NB4 (cell line): ENCODE measurements at regions not wholly inside any gene's neighbourhood (a gene's known extent, or its start where the extent isn't known, plus 50 kb on each side); places are given as distances from the start of the nearest gene placed in this dataset.

ENCODE experiments used
- MYC ChIP-seq: IDR thresholded peaks from 2 replicates; pipeline ENCODE4 v1.6.1; 2011; ENCODE audit warnings: low read depth, low read length
- POLR2A ChIP-seq: IDR thresholded peaks from 2 replicates; pipeline ENCODE4 v1.6.1; 2011; ENCODE audit warnings: mild to moderate bottlenecking; ENCODE audit not compliant: insufficient read length; ENCODE audit errors: extremely low read depth
- TF ChIP-seq, protein P1 (sequence below): IDR thresholded peaks from one replicate; pipeline ENCODE4 v1.5.1; 2012; ENCODE audit warnings: low read depth, low read length
- TF ChIP-seq, protein P2 (sequence below): IDR thresholded peaks from 2 replicates; pipeline ENCODE4 v1.6.1; 2011; ENCODE audit warnings: low read depth, low read length

DNA sequence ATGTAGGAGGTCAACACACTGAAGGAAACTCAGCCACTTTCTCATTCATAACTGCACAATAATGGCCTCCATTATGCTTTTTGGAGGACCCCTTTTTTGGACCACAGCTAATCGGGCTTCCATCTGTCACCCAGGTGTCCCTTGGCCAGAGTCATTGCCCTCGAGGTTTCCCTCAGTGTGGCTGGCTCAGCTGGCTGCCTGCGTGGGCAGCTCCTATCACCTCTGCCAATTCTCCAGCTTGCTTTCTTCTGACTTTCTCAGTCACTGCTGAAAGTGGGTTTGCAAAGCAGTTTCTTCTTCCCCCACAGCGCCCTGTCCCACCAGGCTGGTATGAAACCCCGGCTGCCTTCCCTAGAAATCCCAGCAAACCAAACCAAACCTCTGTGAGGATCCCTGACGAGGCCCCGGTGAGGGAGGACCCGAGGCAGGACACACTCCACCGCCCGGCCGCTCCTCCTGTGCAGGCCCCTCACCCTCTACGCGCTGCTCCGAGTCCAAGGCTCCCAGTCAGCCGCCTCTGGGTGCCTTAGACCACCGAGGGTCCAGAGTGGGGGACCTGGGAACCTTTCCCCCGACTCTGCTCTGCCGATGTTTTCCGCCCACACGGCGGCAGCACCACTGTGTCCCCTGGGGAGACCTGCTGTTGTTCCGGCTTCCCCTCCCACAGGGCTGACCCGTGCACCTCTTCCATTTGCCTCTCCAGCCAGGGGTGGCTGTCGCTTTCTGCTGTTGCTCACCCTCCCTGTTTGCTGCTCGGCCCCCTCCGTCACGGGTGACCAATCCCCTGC, 109.5 kb downstream of the TENT4A start:
- TF ChIP-seq, protein P1, sequence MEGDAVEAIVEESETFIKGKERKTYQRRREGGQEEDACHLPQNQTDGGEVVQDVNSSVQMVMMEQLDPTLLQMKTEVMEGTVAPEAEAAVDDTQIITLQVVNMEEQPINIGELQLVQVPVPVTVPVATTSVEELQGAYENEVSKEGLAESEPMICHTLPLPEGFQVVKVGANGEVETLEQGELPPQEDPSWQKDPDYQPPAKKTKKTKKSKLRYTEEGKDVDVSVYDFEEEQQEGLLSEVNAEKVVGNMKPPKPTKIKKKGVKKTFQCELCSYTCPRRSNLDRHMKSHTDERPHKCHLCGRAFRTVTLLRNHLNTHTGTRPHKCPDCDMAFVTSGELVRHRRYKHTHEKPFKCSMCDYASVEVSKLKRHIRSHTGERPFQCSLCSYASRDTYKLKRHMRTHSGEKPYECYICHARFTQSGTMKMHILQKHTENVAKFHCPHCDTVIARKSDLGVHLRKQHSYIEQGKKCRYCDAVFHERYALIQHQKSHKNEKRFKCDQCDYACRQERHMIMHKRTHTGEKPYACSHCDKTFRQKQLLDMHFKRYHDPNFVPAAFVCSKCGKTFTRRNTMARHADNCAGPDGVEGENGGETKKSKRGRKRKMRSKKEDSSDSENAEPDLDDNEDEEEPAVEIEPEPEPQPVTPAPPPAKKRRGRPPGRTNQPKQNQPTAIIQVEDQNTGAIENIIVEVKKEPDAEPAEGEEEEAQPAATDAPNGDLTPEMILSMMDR, result no peak
- TF ChIP-seq, protein P2, sequence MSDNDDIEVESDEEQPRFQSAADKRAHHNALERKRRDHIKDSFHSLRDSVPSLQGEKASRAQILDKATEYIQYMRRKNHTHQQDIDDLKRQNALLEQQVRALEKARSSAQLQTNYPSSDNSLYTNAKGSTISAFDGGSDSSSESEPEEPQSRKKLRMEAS, result no peak
- no peak for TF ChIP-seq POLR2A
- TF ChIP-seq MYC, result no peak
